Mucosa of descending colon (tissue), 3 donors: ENCODE measurements at regions not wholly inside any gene's neighbourhood (a gene's known extent, or its start where the extent isn't known, plus 50 kb on each side); places are given as distances from the start of the nearest gene placed in this dataset.

Experiments used
- ATAC-seq: fragments of 200-7000 bp; cut with Tn5 transposase; one replicate; pipeline ENCODE4 v1.9.1; 2020; ENCODE audit warnings: mild to moderate bottlenecking, moderate library complexity
- DNase-seq, 3 donors: peaks; one replicate each; pipeline ENCODE4 v3.0.0-alpha.2; 2020
- H3K36me3 ChIP-seq: fragments of 200-600 bp; one replicate; pipeline ENCODE4 v1.8.0; 2021; ENCODE audit warnings: low read depth, mild to moderate bottlenecking
- H3K4me1 ChIP-seq: fragments of 200-600 bp; one replicate; pipeline ENCODE4 v1.8.0; 2021; ENCODE audit warnings: low read depth, mild to moderate bottlenecking
- H3K4me3 ChIP-seq: fragments of 200-600 bp; one replicate; pipeline ENCODE4 v1.8.0; 2021; ENCODE audit warnings: mild to moderate bottlenecking
- H3K9me3 ChIP-seq: fragments of 200-600 bp; one replicate; pipeline ENCODE4 v1.8.0; 2021; ENCODE audit warnings: mild to moderate bottlenecking
- CTCF ChIP-seq: fragments of 200-600 bp; IDR thresholded peaks from one replicate; pipeline ENCODE4 v1.8.0; 2022; ENCODE audit warnings: antibody characterized with exemption, mild to moderate bottlenecking
- intact Hi-C, 2 donors: fragments of 100-400 bp; cut with DNase I in 1 of 2; cut with micrococcal nuclease in 1 of 2; formaldehyde crosslinking; loops; one replicate each; pipeline versions ENCODE4 v1.11.0 to v1.11.1; 2022; cut with DNase I, micrococcal nuclease
- donor health status: DM: no; HTN: no; CAD: no; lungs with moderate emphysema.
- donor health status: DM: no; HTN: no; CAD: no.
- donor health status: DM: no; HTN: yes; CAD: no.

- ATAC-seq: no peak
- H3K9me3 ChIP-seq: no peaks in the 10 kb centered on the region
- no peaks in the 10 kb centered on the region for H3K4me1 ChIP-seq
- intact Hi-C loops: no loop called here
- no peaks in the 10 kb centered on the region for H3K36me3 ChIP-seq
- H3K4me3 ChIP-seq: no peak overlapping the region
- DNase-seq: no peak
- no peak for TF ChIP-seq CTCF
Observed at GRCh38 chr7:83798489-83798888, 149.6 kb upstream of the SEMA3E start.

DNA sequence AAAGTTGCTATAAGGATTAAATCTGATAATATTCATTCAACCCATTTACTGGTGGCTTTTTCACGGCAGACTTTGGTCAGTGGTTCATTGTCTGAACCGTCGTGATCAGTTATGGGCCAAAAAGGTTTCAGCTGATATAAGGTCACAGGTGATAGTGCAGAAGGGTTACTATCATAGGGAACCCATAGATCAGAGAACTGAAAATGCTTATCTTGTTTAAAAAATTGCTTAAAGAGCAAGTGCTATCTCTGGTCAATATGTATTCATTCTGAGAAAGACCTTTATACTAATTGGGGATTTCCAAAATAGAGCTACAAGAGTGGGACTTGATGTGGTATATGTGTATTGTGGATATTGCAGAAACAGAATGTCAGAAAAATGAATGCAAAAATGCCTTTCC lies 147.8 kb upstream of the SEMA3E start:
- no peak for ATAC-seq
- Histone ChIP-seq H3K36me3 (no peaks in the 10 kb centered on the region), H3K4me3 (no peak overlapping the region), H3K4me1 (no peaks in the 10 kb centered on the region), H3K9me3 (no peaks in the 10 kb centered on the region)
- intact Hi-C loops: no loop called here
- TF ChIP-seq CTCF: no peak
- no peak for DNase-seq

DNA sequence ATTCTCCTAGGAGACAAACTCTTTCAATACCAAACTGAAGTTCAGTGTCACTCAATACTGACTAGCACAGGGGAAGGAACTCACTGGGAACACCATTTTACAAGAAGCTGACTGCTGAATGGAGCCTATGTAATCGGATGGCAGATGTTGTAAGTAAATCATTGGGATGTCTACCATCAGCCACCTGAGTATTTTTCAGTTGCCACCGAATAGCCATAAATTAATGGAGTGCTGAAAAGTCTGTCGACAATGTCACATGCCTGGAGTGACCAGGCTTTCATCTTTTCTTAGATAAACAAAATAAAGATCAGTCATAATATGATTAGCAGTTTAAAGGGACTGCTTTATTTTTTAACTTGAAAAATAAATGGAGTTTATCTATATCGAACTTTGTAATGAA lies 145.9 kb upstream of the SEMA3E start:
- Histone ChIP-seq H3K9me3 (no peaks in the 10 kb centered on the region), H3K4me3 (no peak overlapping the region), H3K36me3 (no peaks in the 10 kb centered on the region), H3K4me1 (no peaks in the 10 kb centered on the region)
- no peak for TF ChIP-seq CTCF
- DNase-seq (no peak), ATAC-seq (no peak)
- intact Hi-C loops: no loop called here

DNA sequence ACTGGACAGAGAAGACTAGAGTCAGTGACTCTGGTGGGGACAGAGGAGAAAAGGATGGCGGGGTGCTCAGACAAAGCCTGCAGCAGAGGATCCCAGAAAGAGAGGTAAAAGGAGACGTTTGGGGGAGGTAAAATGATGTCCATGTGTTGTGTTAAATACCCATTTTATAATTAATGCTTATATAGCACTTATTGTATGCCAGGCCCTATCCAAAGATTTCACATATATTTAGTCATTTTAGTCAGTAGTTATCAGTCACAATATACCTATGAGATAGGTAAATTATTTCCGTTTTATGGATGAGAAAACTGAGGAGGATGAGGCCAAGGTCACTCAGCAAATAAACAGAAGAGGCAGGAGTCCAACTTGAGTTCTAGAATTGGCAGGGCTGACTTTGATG lies 144.6 kb upstream of the SEMA3E start:
- no peaks in the 10 kb centered on the region for H3K36me3 ChIP-seq
- no peak for ATAC-seq
- no peak for TF ChIP-seq CTCF
- DNase-seq: no peak
- intact Hi-C loops: no loop called here
- no peaks in the 10 kb centered on the region for H3K9me3 ChIP-seq
- no peak overlapping the region for H3K4me3 ChIP-seq
- H3K4me1 ChIP-seq: no peaks in the 10 kb centered on the region

DNA sequence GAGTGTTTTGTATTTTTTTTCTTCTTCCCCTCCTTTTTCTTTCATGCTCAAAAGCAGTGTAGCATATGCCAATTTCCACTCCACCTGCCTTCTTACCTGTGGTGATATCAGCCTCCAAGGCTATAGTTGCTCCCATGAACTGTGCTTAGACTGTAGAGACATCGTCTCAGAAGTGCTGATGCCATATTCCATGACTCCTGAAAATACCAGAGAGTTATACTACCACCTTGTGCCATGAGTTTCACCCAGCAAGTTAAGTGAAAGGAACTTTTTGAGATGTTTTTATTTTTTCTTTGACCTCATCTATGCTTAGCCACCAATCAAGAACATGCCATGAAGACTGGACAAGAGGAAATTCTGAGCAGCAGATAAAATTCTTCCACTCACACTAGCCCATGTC lies 142.8 kb upstream of the SEMA3E start:
- H3K9me3 ChIP-seq: no peaks in the 10 kb centered on the region
- ATAC-seq (no peak), DNase-seq (no peak)
- H3K36me3 ChIP-seq: no peaks in the 10 kb centered on the region
- no peak overlapping the region for H3K4me3 ChIP-seq
- intact Hi-C loops: no loop called here
- TF ChIP-seq CTCF: no peak
- H3K4me1 ChIP-seq: no peaks in the 10 kb centered on the region

DNA sequence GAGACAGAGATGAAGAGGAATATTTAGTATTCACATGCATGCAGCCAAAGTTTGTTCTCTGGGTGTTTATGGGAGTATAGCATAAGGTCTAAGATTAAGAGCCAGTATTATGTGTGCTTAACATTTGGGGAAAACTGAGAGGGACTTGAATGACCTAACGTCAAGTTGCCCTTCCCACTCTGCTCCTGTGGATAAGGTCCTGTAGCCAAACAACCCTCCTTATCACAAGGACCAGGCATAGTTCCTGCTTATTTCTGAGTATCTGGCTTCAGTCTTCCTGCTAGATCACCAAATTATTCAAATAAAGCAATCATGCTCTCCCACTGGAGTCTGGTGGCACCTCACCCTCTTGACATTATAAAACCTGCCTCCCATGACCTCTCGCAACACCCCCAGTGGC lies 137.9 kb upstream of the SEMA3E start:
- Histone ChIP-seq H3K4me3 (no peak overlapping the region), H3K9me3 (no peaks in the 10 kb centered on the region), H3K4me1 (no peaks in the 10 kb centered on the region), H3K36me3 (no peaks in the 10 kb centered on the region)
- ATAC-seq (no peak), DNase-seq (no peak)
- no peak for TF ChIP-seq CTCF
- intact Hi-C loops: loop anchor here in 1 of 2 donors (5.0 kb wide), 1 partner anchor 50 kb away; no protein-coding TSS in a partner anchor
